ENCODE measurements at regions not wholly inside any gene's neighbourhood (a gene's known extent, or its start where the extent isn't known, plus 50 kb on each side); places are given as distances from the start of the nearest gene placed in this dataset.

DNA sequence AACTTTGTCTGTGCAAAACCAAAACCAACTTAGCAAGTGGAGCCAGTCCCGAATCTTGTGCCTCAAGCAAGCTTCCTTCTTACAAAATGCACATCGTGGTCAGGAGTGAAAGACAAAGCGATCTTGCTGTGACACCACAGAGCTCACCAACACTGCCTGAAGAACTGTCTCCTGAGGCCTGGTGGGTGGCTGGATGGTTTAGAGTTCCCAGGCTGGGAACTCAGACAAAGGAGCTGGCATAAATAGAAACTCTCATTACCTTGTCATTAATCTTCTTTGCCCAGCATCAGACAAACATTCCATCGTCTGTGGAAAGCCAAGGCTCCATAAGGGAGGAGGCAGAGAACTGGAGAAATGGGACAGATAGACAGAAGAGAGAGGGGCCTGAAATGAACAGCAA, 144.8 kb downstream of the KCNA5 start:
- no peaks in the 10 kb centered on the region for H3K9me3 ChIP-seq (ENCODE audit: control insufficient read depth, insufficient read depth, low read depth, low read length)
- H3K4me1 ChIP-seq (ENCODE audit: control insufficient read depth, insufficient read depth, low read length): no peaks in the 10 kb centered on the region
- no peaks in the 10 kb centered on the region for H3K36me3 ChIP-seq (ENCODE audit: control insufficient read depth in 2 of 2, insufficient read depth in 1 of 2, low read length in 2 of 2)
- no peak for TF ChIP-seq ZBTB20 (tag by site-specific recombination; IDR thresholded peaks at IDR 0.05)
- TF ChIP-seq ZNF354C (tag by site-specific recombination; IDR thresholded peaks at IDR 0.05; ENCODE audit: borderline replicate concordance, low read depth): no peak
- no peak for TF ChIP-seq ZNF10 (tag by site-specific recombination; IDR thresholded peaks at IDR 0.05)
- TF ChIP-seq ZBTB17 (tag by site-specific recombination; IDR thresholded peaks at IDR 0.05): no peak
- TF ChIP-seq ZNF670 (tag by site-specific recombination; IDR thresholded peaks at IDR 0.05; ENCODE audit: low read depth): no peak
- TF ChIP-seq ZNF132 (tag by site-specific recombination; IDR thresholded peaks at IDR 0.05; ENCODE audit: borderline replicate concordance): no peak
- TF ChIP-seq ZNF391 (tag by site-specific recombination; IDR thresholded peaks at IDR 0.05; ENCODE audit: borderline replicate concordance, low read depth): no peak
- TF ChIP-seq, protein P1, sequence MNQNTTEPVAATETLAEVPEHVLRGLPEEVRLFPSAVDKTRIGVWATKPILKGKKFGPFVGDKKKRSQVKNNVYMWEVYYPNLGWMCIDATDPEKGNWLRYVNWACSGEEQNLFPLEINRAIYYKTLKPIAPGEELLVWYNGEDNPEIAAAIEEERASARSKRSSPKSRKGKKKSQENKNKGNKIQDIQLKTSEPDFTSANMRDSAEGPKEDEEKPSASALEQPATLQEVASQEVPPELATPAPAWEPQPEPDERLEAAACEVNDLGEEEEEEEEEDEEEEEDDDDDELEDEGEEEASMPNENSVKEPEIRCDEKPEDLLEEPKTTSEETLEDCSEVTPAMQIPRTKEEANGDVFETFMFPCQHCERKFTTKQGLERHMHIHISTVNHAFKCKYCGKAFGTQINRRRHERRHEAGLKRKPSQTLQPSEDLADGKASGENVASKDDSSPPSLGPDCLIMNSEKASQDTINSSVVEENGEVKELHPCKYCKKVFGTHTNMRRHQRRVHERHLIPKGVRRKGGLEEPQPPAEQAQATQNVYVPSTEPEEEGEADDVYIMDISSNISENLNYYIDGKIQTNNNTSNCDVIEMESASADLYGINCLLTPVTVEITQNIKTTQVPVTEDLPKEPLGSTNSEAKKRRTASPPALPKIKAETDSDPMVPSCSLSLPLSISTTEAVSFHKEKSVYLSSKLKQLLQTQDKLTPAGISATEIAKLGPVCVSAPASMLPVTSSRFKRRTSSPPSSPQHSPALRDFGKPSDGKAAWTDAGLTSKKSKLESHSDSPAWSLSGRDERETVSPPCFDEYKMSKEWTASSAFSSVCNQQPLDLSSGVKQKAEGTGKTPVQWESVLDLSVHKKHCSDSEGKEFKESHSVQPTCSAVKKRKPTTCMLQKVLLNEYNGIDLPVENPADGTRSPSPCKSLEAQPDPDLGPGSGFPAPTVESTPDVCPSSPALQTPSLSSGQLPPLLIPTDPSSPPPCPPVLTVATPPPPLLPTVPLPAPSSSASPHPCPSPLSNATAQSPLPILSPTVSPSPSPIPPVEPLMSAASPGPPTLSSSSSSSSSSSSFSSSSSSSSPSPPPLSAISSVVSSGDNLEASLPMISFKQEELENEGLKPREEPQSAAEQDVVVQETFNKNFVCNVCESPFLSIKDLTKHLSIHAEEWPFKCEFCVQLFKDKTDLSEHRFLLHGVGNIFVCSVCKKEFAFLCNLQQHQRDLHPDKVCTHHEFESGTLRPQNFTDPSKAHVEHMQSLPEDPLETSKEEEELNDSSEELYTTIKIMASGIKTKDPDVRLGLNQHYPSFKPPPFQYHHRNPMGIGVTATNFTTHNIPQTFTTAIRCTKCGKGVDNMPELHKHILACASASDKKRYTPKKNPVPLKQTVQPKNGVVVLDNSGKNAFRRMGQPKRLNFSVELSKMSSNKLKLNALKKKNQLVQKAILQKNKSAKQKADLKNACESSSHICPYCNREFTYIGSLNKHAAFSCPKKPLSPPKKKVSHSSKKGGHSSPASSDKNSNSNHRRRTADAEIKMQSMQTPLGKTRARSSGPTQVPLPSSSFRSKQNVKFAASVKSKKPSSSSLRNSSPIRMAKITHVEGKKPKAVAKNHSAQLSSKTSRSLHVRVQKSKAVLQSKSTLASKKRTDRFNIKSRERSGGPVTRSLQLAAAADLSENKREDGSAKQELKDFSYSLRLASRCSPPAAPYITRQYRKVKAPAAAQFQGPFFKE (tag by site-specific recombination; IDR thresholded peaks at IDR 0.05; ENCODE audit: borderline replicate concordance): no peak
- no peak for TF ChIP-seq ZEB2 (tag by site-specific recombination; IDR thresholded peaks at IDR 0.05)
- TF ChIP-seq ZNF621 (tag by site-specific recombination; IDR thresholded peaks at IDR 0.05): no peak
- TF ChIP-seq ZNF16 (tag by site-specific recombination; IDR thresholded peaks at IDR 0.05; ENCODE audit: low read depth): no peak
- no peak for TF ChIP-seq ZFP37 (tag by site-specific recombination; IDR thresholded peaks at IDR 0.05)
- no peak for TF ChIP-seq ZFHX2 (tag by site-specific recombination; conservative IDR thresholded peaks at IDR 0.05)
- TF ChIP-seq ZNF558 (tag by site-specific recombination; IDR thresholded peaks at IDR 0.05): no peak
- TF ChIP-seq SALL2 (tag by site-specific recombination; IDR thresholded peaks at IDR 0.05; ENCODE audit: borderline replicate concordance): no peak
- TF ChIP-seq HOXD13 (CRISPR knock-in tag; IDR thresholded peaks at IDR 0.05; ENCODE audit: borderline replicate concordance): no peak
- POLR2A ChIA-PET: no interaction called here
- CTCF ChIA-PET: interaction anchor here (2.6 kb wide), 1 partner anchor 12 kb away, joined by 9 read pairs; no protein-coding TSS in a partner anchor
- no peak overlapping the region for H3K4me3 ChIP-seq (ENCODE audit: low read depth, low read length)
- no peak overlapping the region for H3K27ac ChIP-seq (ENCODE audit: extremely low read depth, low read depth, low read length)

DNA sequence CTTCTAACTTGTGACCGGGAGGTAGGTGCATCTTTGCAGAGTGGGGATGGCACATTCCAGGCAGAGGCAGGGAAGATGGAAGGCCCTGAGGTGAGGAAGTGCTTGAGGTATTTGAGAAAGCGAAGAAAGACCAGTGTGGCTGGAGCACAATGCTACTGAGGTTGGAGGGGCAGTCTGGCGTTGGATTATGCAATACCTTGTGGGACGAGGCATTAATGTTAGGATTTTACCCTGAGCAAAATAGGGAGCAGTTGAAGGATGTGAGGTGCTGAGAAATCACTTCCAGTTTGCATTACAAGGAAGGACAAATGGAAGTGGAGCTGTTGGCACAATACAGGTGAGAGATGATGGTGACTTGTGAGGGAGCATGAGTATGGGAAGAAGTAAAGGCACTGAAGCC, 145.5 kb downstream of the KCNA5 start:
- Histone ChIP-seq H3K4me3 (ENCODE audit: low read depth, low read length) (no peak overlapping the region), H3K36me3 (ENCODE audit: control insufficient read depth in 2 of 2, insufficient read depth in 1 of 2, low read length in 2 of 2) (no peaks in the 10 kb centered on the region), H3K9me3 (ENCODE audit: control insufficient read depth, insufficient read depth, low read depth, low read length) (no peaks in the 10 kb centered on the region), H3K27ac (ENCODE audit: extremely low read depth, low read depth, low read length) (no peak overlapping the region), H3K4me1 (ENCODE audit: control insufficient read depth, insufficient read depth, low read length) (no peaks in the 10 kb centered on the region)
- ChIA-PET CTCF (interaction anchor here (0.8 to 2.6 kb wide), 3 partner anchors 11 to 24 kb away, joined by 3 to 9 read pairs (median 3); no protein-coding TSS in a partner anchor), POLR2A (no interaction called here)
- no peak for TF ChIP-seq ZNF335 (tag by site-specific recombination; conservative IDR thresholded peaks at IDR 0.05)
- TF ChIP-seq ZNF544 (tag by site-specific recombination; IDR thresholded peaks at IDR 0.05): no peak
- TF ChIP-seq, protein P2, sequence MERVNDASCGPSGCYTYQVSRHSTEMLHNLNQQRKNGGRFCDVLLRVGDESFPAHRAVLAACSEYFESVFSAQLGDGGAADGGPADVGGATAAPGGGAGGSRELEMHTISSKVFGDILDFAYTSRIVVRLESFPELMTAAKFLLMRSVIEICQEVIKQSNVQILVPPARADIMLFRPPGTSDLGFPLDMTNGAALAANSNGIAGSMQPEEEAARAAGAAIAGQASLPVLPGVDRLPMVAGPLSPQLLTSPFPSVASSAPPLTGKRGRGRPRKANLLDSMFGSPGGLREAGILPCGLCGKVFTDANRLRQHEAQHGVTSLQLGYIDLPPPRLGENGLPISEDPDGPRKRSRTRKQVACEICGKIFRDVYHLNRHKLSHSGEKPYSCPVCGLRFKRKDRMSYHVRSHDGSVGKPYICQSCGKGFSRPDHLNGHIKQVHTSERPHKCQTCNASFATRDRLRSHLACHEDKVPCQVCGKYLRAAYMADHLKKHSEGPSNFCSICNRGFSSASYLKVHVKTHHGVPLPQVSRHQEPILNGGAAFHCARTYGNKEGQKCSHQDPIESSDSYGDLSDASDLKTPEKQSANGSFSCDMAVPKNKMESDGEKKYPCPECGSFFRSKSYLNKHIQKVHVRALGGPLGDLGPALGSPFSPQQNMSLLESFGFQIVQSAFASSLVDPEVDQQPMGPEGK (tag by site-specific recombination; IDR thresholded peaks at IDR 0.05): no peak
- TF ChIP-seq ZNF629 (tag by site-specific recombination; IDR thresholded peaks at IDR 0.05): no peak
- TF ChIP-seq KLF7 (tag by site-specific recombination; IDR thresholded peaks at IDR 0.05; ENCODE audit: borderline replicate concordance): no peak
- TF ChIP-seq ZNF138 (tag by site-specific recombination; IDR thresholded peaks at IDR 0.05; ENCODE audit: borderline replicate concordance): no peak
